PC-9 (cell line): ENCODE measurements at regions not wholly inside any gene's neighbourhood (a gene's known extent, or its start where the extent isn't known, plus 50 kb on each side); places are given as distances from the start of the nearest gene placed in this dataset.

Source experiments
- BruUV-seq: library from RNA; stranded (reverse); fragments of 400-500 nt; replicated peaks from 2 replicates; lab custom pipeline; 2021; lab: Mats Ljungman, UMichigan
- CTCF ChIA-PET: fragments of 300-600 bp; sonication (Branson Sonifier 250); formaldehyde crosslinking; loops from one replicate; lab custom pipeline; 2022; ENCODE audit warnings: antibody characterized with exemption; lab: Charles Lee
- POLR2A ChIA-PET: fragments of 300-600 bp; sonication (Branson Sonifier 250); formaldehyde crosslinking; loops from one replicate; lab custom pipeline; 2022; ENCODE audit warnings: antibody characterized with exemption; ENCODE audit not compliant: unreplicated experiment; lab: Charles Lee
- DNase-seq, 2 experiments: peaks; one replicate each; pipeline versions ENCODE4 v3.0.0 to v3.0.0-alpha.2; 2015 to 2022; ENCODE audit warnings: mixed read lengths in 1 of 2
- H2AFZ ChIP-seq: fragments of 200-600 bp; sonication (generic); 2 replicates; pipeline ENCODE4 v1.8.1; 2017; ENCODE audit warnings: antibody characterized with exemption
- H3F3A ChIP-seq: fragments of 200-600 bp; sonication (generic); 2 replicates; pipeline ENCODE4 v1.8.1; 2017; ENCODE audit warnings: antibody characterized with exemption, mild to moderate bottlenecking, low read depth; ENCODE audit not compliant: insufficient read depth
- H3K27ac ChIP-seq: fragments of 200-600 bp; sonication (generic); 2 replicates; pipeline ENCODE4 v1.6.1; 2016; ENCODE audit warnings: mixed run types
- H3K27me3 ChIP-seq: fragments of 200-600 bp; sonication (generic); 2 replicates; pipeline ENCODE4 v1.6.1; 2016; ENCODE audit warnings: low read depth, mixed run types; ENCODE audit not compliant: insufficient read depth
- H3K36me3 ChIP-seq: fragments of 200-600 bp; sonication (generic); 2 replicates; pipeline ENCODE4 v1.6.1; 2016; ENCODE audit warnings: low read depth, mixed run types
- H3K4me1 ChIP-seq: fragments of 200-600 bp; sonication (generic); replicated peaks from 2 replicates; pipeline ENCODE4 v1.6.1; 2016; ENCODE audit warnings: mixed run types; ENCODE audit not compliant: insufficient read depth
- H3K4me2 ChIP-seq: fragments of 200-600 bp; sonication (generic); 2 replicates; pipeline ENCODE4 v1.6.1; 2017; ENCODE audit warnings: mixed run types
- H3K4me3 ChIP-seq: fragments of 200-600 bp; sonication (generic); 2 replicates; pipeline ENCODE4 v1.6.1; 2016; ENCODE audit warnings: mixed run types
- H3K79me2 ChIP-seq: fragments of 200-600 bp; sonication (generic); 2 replicates; pipeline ENCODE4 v1.6.1; 2017; ENCODE audit warnings: low read depth, mixed run types
- H3K9me2 ChIP-seq: fragments of 200-600 bp; sonication (generic); 2 replicates; pipeline ENCODE4 v1.8.1; 2017; ENCODE audit warnings: mild to moderate bottlenecking; ENCODE audit not compliant: insufficient read depth
- H3K9me3 ChIP-seq: fragments of 200-600 bp; sonication (generic); 2 replicates; pipeline ENCODE4 v1.8.1; 2016; ENCODE audit warnings: low read depth; ENCODE audit not compliant: insufficient read depth
- H4K20me1 ChIP-seq: fragments of 200-600 bp; sonication (generic); 2 replicates; pipeline ENCODE4 v1.8.1; 2017; ENCODE audit not compliant: insufficient read depth
- CTCF ChIP-seq: fragments of 200-600 bp; sonication (generic); conservative IDR thresholded peaks from 2 replicates; pipeline ENCODE4 v1.6.1; 2017; ENCODE audit warnings: mixed run types, antibody characterized with exemption, mild to moderate bottlenecking, moderate library complexity
- EZH2 ChIP-seq: fragments of 200-600 bp; sonication (generic); IDR thresholded peaks from 2 replicates; pipeline ENCODE4 v1.8.0; 2017; ENCODE audit warnings: antibody characterized with exemption, low read depth
- intact Hi-C: fragments of 100-400 bp; cut with micrococcal nuclease; formaldehyde crosslinking; loops from one replicate; pipeline ENCODE4 v1.10.0; 2022; ENCODE audit not compliant: unreplicated experiment

GRCh38 chr2:215716956-215717355, 281.1 kb upstream of the FN1 start:
- Histone ChIP-seq H3K36me3 (no peaks in the 10 kb centered on the region), H3K4me3 (no peak overlapping the region), H3K27ac (no peak overlapping the region), H3K4me2 (no peak overlapping the region), H2AFZ (no peak overlapping the region), H3K9me3 (no peaks in the 10 kb centered on the region), H3K79me2 (no peaks in the 10 kb centered on the region), H3K27me3 (no peaks in the 10 kb centered on the region), H3K9me2 (no peaks in the 10 kb centered on the region), H3F3A (no peaks in the 10 kb centered on the region; the same call in 1 of the 2 replicates), H4K20me1 (no peaks in the 10 kb centered on the region), H3K4me1 (peaks cover 6% of the 10 kb centered on the region)
- ChIA-PET CTCF (no interaction called here), POLR2A (no interaction called here)
- TF ChIP-seq CTCF (no peak), EZH2 (no peak)
- no peak for DNase-seq
- BruUV-seq: no TSS peak
- intact Hi-C loops: no loop called here

GRCh38 chr2:215712871-215713790, 277.3 kb upstream of the FN1 start:
- intact Hi-C loops: no loop called here
- no peaks in the 10 kb centered on the region for H3K36me3 ChIP-seq
- TF ChIP-seq CTCF (no peak), EZH2 (no peak)
- no peaks in the 10 kb centered on the region for H3K79me2 ChIP-seq
- ChIA-PET CTCF (no interaction called here), POLR2A (no interaction called here)
- H3K27ac ChIP-seq: no peak overlapping the region
- no peaks in the 10 kb centered on the region for H4K20me1 ChIP-seq
- H2AFZ ChIP-seq: no peak overlapping the region
- H3F3A ChIP-seq: peaks cover 9% of the 10 kb centered on the region
- no TSS peak for BruUV-seq
- no peaks in the 10 kb centered on the region for H3K27me3 ChIP-seq
- H3K9me3 ChIP-seq: no peaks in the 10 kb centered on the region
- no peak overlapping the region for H3K4me3 ChIP-seq
- peaks cover 16% of the 10 kb centered on the region for H3K4me1 ChIP-seq
- no peak for DNase-seq
- no peak overlapping the region for H3K4me2 ChIP-seq
- no peaks in the 10 kb centered on the region for H3K9me2 ChIP-seq

- Histone ChIP-seq H3K27me3 (no peaks in the 10 kb centered on the region), H3K4me1 (peaks cover 16% of the 10 kb centered on the region), H3K9me3 (no peaks in the 10 kb centered on the region), H3K36me3 (no peaks in the 10 kb centered on the region), H3K4me2 (no peak overlapping the region), H3F3A (peaks cover 9% of the 10 kb centered on the region), H3K79me2 (no peaks in the 10 kb centered on the region), H3K27ac (no peak overlapping the region), H3K4me3 (no peak overlapping the region), H3K9me2 (no peaks in the 10 kb centered on the region), H2AFZ (no peak overlapping the region), H4K20me1 (no peaks in the 10 kb centered on the region)
- ChIA-PET POLR2A (no interaction called here), CTCF (interaction anchor here (0.5 kb wide), 1 partner anchor 300 kb away, joined by 4 read pairs; no protein-coding TSS in a partner anchor)
- TF ChIP-seq EZH2 (no peak), CTCF (no peak)
- no peak for DNase-seq
- intact Hi-C loops: no loop called here
- BruUV-seq: no TSS peak
Observed at GRCh38 chr2:215712219-215712868, 276.5 kb upstream of the FN1 start.
